Body of pancreas (tissue), 4 donors: ENCODE measurements at regions not wholly inside any gene's neighbourhood (a gene's known extent, or its start where the extent isn't known, plus 50 kb on each side); places are given as distances from the start of the nearest gene placed in this dataset.

Experiments
- ATAC-seq: fragments of 150-250 bp; one replicate; pipeline ENCODE4 v1.9.1; 2016
- DNase-seq, 4 donors: peaks; one replicate each; pipeline ENCODE4 v3.0.0-alpha.2; 2019
- H3K27ac ChIP-seq, 4 donors: fragments of 200-600 bp; sonication (generic); 1 replicate in 3 of 4; 2 replicates in 1 of 4; pipeline versions ENCODE4 v1.5.1 to v1.6.1; 2016 to 2019; ENCODE audit warnings: mild to moderate bottlenecking in 1 of 4, mixed read lengths in 1 of 4, moderate library complexity in 1 of 4
- H3K27me3 ChIP-seq, 2 donors: fragments of 200-600 bp; sonication (generic); one replicate each; pipeline ENCODE4 v1.6.0; 2016; ENCODE audit warnings: mild to moderate bottlenecking in 1 of 2
- H3K36me3 ChIP-seq, 2 donors: fragments of 200-600 bp; sonication (generic); replicated peaks in 1 of 2; 2 replicates each; pipeline ENCODE4 v1.5.1; 2016; ENCODE audit warnings: low read depth in 2 of 2; ENCODE audit not compliant: insufficient read depth in 1 of 2
- H3K4me1 ChIP-seq: fragments of 200-600 bp; sonication (generic); one replicate; pipeline ENCODE4 v1.6.0; 2016
- H3K4me3 ChIP-seq, 2 donors: fragments of 200-600 bp; sonication (generic); 1 replicate in 1 of 2; 2 replicates in 1 of 2; pipeline ENCODE4 v1.5.1; 2016 to 2019
- H3K9me3 ChIP-seq, 3 donors: fragments of 200-600 bp; sonication (generic); 1 replicate in 2 of 3; 2 replicates in 1 of 3; pipeline ENCODE4 v1.5.1; 2016
- CTCF ChIP-seq, 7 experiments: fragments of 450-650 bp in 4 of 7; fragments of 200-600 bp in 3 of 7; sonication (generic) in 3 of 7; IDR thresholded peaks; one replicate each; pipeline ENCODE4 v1.5.1; 2016 to 2019; ENCODE audit warnings: antibody characterized with exemption in 7 of 7
- POLR2A ChIP-seq, 3 donors: fragments of 450-650 bp; IDR thresholded peaks; one replicate each; pipeline ENCODE4 v1.6.1; 2016; ENCODE audit warnings: antibody characterized with exemption in 3 of 3, mild to moderate bottlenecking in 2 of 3
- WGBS, 2 donors: methylation state at CpG; one replicate each; pipeline ENCODE4 v1.1.5; 2017; 5-methylcytosine and 5-hydroxymethylcytosine counted together
- intact Hi-C: fragments of 100-400 bp; cut with DNase I; formaldehyde crosslinking; loops from one replicate; pipeline ENCODE4 v1.15.1; 2023

- DNase-seq (no peak), ATAC-seq (no peak)
- WGBS, 2 donors, result 83 to 84% methylated on average over 9 of the region's 9 CpGs
Observed at GRCh38 chr6:33906439-33906838, 102.6 kb upstream of the MLN start.

GRCh38 chr6:33905071-33905609, 101.3 kb upstream of the MLN start:
- no peak for ATAC-seq
- peak in 1 of 4 donors; percentile 6 for DNase-seq
- 71 to 85% methylated on average over 8 of the region's 8 CpGs for WGBS, 2 donors

More at GRCh38 chr6:33906439-33906838, 102.6 kb upstream of the MLN start:
- intact Hi-C loops, result no loop called here
- no peaks in the 10 kb centered on the region for H3K27me3 ChIP-seq
- TF ChIP-seq POLR2A (IDR thresholded peaks at IDR 0.05) (no peak), CTCF (IDR thresholded peaks at IDR 0.05) (no peak)
- no peaks in the 10 kb centered on the region for H3K9me3 ChIP-seq
- H3K4me3 ChIP-seq, result no peak overlapping the region
- H3K27ac ChIP-seq, result no peak overlapping the region
- no peaks in the 10 kb centered on the region for H3K36me3 ChIP-seq
- peaks cover 21% of the 10 kb centered on the region for H3K4me1 ChIP-seq

GRCh38 chr6:33904747-33905065, 100.9 kb upstream of the MLN start:
- ATAC-seq (no peak), DNase-seq (no peak)
- no peak overlapping the region for H3K4me3 ChIP-seq
- TF ChIP-seq POLR2A (IDR thresholded peaks at IDR 0.05), result no peak
- no peak for TF ChIP-seq CTCF (IDR thresholded peaks at IDR 0.05)
- 83 to 90% methylated on average over 2 of the region's 2 CpGs for WGBS, 2 donors
- no peaks in the 10 kb centered on the region for H3K36me3 ChIP-seq
- H3K27me3 ChIP-seq, result no peaks in the 10 kb centered on the region
- H3K9me3 ChIP-seq, result no peaks in the 10 kb centered on the region
- intact Hi-C loops, result no loop called here
- no peak overlapping the region for H3K27ac ChIP-seq
- peaks cover 21% of the 10 kb centered on the region for H3K4me1 ChIP-seq

More at GRCh38 chr6:33905071-33905609, 101.3 kb upstream of the MLN start:
- no peak overlapping the region for H3K27ac ChIP-seq
- H3K27me3 ChIP-seq, result no peaks in the 10 kb centered on the region
- intact Hi-C loops, result no loop called here
- H3K36me3 ChIP-seq, result no peaks in the 10 kb centered on the region
- H3K4me1 ChIP-seq, result peaks cover 21% of the 10 kb centered on the region
- H3K9me3 ChIP-seq, result no peaks in the 10 kb centered on the region
- H3K4me3 ChIP-seq, result no peak overlapping the region
- TF ChIP-seq POLR2A (IDR thresholded peaks at IDR 0.05), result no peak
- no peak for TF ChIP-seq CTCF (IDR thresholded peaks at IDR 0.05)

GRCh38 chr6:33904050-33904746, 100.4 kb upstream of the MLN start:
- Histone ChIP-seq H3K36me3 (no peaks in the 10 kb centered on the region), H3K27ac (no peak overlapping the region), H3K27me3 (no peaks in the 10 kb centered on the region), H3K4me3 (no peak overlapping the region), H3K4me1 (peaks cover 21% of the 10 kb centered on the region), H3K9me3 (no peaks in the 10 kb centered on the region)
- ATAC-seq, result peak; percentile 24
- intact Hi-C loops, result no loop called here
- peak in 3 of 4 donors; percentile 30 to 36 (median 35) for DNase-seq
- TF ChIP-seq CTCF (IDR thresholded peaks at IDR 0.05) (no peak), POLR2A (IDR thresholded peaks at IDR 0.05) (no peak)
- 37 to 49% methylated on average over 13 to 14 of the region's 14 CpGs for WGBS, 2 donors

- TF ChIP-seq CTCF (IDR thresholded peaks at IDR 0.05) (no peak), POLR2A (IDR thresholded peaks at IDR 0.05) (no peak)
- no peak overlapping the region for H3K27ac ChIP-seq
- no peaks in the 10 kb centered on the region for H3K27me3 ChIP-seq
- no peak overlapping the region for H3K4me3 ChIP-seq
- ATAC-seq, result no peak
- intact Hi-C loops, result no loop called here
- no peaks in the 10 kb centered on the region for H3K9me3 ChIP-seq
- no peak for DNase-seq
- no peaks in the 10 kb centered on the region for H3K36me3 ChIP-seq
- H3K4me1 ChIP-seq, result peaks cover 19% of the 10 kb centered on the region
- 88 to 95% methylated on average over 5 of the region's 5 CpGs for WGBS, 2 donors
Observed at GRCh38 chr6:33903579-33903978, 99.8 kb upstream of the MLN start.
